Prostate gland (tissue), 2 donors: ENCODE measurements at regions not wholly inside any gene's neighbourhood (a gene's known extent, or its start where the extent isn't known, plus 50 kb on each side); places are given as distances from the start of the nearest gene placed in this dataset.

Experiments used
- POLR2A ChIP-seq: fragments of 450-650 bp; IDR thresholded peaks from one replicate; pipeline ENCODE4 v1.6.1; 2016; ENCODE audit warnings: antibody characterized with exemption, mild to moderate bottlenecking
- POLR2AphosphoS5 ChIP-seq: sonication (generic); formaldehyde crosslinking; IDR thresholded peaks from one replicate; pipeline ENCODE4 v1.6.1; 2017; ENCODE audit warnings: antibody characterized with exemption
- TF ChIP-seq, protein P1 (sequence below), 4 experiments: fragments of 200-600 bp in 2 of 4; fragments of 450-650 bp in 2 of 4; sonication (generic) in 2 of 4; IDR thresholded peaks; 1 replicate in 3 of 4; 2 replicates in 1 of 4; pipeline ENCODE4 v1.5.1; 2016 to 2019; ENCODE audit warnings: antibody characterized with exemption in 4 of 4, mild to moderate bottlenecking in 2 of 4, moderate library complexity in 2 of 4

DNA sequence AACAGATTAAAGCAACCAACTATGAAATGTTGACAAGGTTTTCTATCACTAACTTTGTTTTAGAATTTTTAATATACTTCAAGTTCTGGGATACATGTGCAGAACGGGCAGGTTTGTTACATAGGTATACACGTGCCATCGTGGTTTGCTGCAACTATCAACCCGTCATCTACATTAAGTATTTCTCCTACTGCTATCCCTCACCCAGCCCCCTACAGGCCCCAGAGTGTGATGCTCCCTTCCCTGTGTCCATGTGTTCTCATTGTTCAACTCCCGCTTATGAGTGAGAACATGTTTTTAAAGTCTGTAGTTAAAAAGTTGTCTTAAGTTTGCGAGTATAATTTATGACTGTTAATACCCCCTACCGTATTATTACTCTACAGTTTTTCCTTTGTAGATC lies 844.3 kb upstream of the MANEA start:
- TF ChIP-seq POLR2AphosphoS5: no peak
- TF ChIP-seq, protein P1, sequence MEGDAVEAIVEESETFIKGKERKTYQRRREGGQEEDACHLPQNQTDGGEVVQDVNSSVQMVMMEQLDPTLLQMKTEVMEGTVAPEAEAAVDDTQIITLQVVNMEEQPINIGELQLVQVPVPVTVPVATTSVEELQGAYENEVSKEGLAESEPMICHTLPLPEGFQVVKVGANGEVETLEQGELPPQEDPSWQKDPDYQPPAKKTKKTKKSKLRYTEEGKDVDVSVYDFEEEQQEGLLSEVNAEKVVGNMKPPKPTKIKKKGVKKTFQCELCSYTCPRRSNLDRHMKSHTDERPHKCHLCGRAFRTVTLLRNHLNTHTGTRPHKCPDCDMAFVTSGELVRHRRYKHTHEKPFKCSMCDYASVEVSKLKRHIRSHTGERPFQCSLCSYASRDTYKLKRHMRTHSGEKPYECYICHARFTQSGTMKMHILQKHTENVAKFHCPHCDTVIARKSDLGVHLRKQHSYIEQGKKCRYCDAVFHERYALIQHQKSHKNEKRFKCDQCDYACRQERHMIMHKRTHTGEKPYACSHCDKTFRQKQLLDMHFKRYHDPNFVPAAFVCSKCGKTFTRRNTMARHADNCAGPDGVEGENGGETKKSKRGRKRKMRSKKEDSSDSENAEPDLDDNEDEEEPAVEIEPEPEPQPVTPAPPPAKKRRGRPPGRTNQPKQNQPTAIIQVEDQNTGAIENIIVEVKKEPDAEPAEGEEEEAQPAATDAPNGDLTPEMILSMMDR (IDR thresholded peaks at IDR 0.05): no peak
- TF ChIP-seq POLR2A: no peak
